HG03520 (cell line): ENCODE measurements at regions not wholly inside any gene's neighbourhood (a gene's known extent, or its start where the extent isn't known, plus 50 kb on each side); places are given as distances from the start of the nearest gene placed in this dataset.

Source experiments
- ATAC-seq: cut with Tn5 transposase; IDR thresholded peaks from one replicate; pipeline ENCODE4 v1.9.1; 2021; ENCODE audit warnings: mild to moderate bottlenecking, moderate library complexity; ENCODE audit not compliant: unreplicated experiment

DNA sequence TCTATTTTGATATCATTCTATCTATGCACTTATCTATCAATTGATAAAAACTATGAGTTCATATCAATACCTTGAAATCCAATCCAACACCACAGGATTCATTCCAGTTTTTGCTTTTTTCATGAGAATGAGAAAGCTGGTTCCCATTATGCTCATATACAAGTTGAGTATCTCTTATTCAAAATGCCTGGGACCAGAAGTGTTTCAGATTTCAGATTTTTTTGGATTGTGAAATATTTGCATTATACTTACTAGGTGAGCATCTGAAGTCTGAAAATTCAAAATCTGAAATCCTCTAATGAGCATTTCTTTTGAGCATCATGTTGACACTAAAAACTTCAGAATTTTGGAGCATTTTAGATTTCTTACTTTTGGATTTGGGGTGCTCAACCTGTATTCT is 67.8 kb upstream of the DCBLD2 start:
- ATAC-seq, result no peak

DNA sequence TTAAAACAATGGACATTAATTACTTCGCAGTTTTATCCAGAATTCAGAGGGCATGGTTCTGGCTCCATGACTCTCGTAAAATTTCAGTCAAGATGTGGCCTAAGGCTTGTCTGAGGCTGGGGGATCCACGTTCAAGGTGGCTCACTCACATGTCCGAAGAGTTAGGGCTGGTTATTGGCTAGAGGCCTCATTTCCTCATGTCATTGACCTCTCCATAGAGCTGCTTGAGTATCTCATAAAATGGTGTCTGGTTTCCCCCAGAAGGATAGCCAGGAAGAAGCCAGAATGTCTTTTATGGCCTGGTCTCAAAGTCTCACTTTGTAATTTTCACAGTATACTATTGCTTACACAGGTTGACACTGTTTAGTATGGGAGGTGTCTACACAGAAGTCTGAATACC is 67.3 kb upstream of the DCBLD2 start:
- ATAC-seq, result no peak

DNA sequence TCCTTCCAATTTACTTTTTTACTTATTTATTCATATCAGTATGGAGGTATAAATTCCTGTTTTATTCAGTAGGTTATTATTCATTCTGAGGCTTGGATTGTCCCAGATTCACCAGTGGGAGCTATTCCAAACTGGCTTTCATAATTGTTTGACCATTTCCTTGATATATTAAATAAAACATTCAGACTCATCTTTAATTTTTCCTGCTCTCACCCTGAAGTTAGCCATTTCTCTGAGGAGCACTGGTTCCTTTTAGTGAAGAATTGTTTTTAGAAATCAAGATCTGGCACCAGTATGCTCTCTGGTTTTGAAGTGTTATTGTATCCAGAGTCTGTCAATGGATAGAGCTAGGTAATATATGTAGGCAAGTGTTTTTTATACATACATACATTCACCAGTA is 66.9 kb upstream of the DCBLD2 start:
- no peak for ATAC-seq

DNA sequence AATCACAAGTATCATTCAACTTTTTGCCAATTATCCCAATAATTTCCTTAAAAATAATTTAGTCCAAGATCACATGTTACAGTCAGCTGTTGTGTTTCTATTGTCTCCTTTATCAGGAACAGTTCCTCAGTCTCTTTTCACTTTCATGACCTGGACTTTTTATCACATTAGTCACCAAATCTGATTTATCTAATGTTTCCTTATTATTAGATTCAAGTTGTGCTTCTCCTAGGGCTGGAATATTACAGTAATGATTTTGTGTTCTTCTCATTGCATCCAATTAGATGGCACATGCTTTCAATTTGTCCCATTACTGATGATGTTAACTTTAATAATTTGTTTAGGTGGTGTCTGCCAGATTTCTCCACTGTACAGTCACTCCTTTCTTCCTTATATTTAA is 66.3 kb upstream of the DCBLD2 start:
- no peak for ATAC-seq

DNA sequence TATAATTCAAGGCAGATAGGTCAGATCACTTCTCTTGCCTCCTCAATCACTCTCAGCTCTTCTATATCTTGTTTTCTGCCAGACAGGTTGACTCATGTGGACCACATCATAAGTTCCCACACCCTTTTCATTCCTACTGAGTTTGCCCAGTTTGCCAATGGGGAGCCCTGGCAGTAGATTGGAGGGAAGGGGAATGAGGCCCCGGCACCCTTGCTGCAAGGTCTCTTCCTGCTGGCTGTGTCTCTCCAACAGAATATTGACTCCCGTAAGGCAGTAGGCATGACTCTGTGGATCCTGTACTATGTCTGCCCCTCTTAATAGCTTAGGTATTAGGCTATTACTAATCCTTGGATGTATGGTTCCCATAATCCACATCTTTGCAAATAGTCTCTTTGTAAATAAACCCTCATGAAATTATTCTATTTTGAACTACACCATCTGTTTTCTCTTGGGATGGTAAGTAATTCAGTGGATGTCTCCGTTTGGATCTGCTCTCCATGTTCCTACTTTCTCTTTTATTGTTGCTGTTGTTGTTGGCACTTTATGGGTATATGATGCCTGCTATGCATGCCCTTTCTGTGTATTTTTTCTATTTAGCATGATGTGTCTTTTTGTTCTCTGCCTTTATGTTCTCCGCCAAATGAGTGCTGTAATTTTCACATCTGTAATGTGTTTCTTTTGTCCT is 65.5 kb upstream of the DCBLD2 start:
- ATAC-seq, result no peak

DNA sequence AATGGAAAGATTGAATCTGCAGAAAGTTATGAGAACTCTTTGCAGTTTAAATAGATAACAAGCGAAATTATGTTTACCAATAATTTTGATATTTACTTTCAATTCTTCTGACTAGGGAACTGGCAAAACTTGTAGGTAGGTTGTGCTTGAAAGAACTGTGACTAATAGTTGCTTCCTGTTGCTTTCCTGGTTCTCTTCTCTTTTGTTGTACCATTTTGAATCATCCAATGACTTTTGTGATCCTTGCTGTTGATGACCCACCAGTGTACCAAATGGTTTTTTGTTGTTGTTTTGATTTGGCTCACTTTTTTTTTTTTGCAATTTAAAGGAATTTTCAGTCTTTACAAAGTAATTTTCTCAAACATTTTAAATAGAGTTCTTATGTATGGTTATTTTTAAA is 64.9 kb upstream of the DCBLD2 start:
- ATAC-seq, result no peak

DNA sequence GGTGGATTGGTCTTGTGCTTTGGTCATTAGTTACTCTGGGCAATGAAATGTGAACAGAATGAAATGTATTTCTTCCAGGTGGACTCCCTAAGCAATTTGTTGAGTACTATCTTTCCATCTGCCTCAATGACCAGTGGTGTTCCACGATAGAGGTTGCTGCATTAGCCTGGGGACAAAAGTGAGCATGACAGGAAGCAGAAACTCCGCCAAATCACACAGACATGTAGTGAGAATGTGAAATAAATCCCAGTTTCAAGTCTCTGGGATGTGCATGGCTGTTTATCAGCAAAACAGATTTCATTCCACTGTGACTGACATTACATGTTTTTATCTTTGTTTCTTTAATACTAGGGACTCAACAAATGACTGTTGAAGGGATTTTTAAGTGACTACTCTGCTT is 63.3 kb upstream of the DCBLD2 start:
- no peak for ATAC-seq

DNA sequence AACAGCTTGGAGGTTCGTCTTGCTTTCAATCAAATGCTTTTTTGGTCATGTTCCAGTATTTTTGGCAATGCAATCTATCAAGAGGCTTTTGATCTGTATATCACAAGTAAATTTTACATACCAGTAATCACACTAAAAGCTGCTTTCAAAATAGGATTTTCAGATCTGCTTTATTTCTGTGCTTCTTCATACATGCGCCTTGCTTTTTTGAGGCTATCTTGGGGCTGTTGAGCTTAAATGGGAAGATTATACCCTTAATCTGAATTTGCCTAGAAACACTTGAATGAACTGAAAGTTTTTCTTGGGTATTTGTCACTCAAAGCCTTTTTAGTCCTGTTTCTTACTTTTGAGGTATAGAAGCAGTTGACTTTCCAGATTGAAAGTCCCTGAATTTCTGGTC is 62.1 kb upstream of the DCBLD2 start:
- ATAC-seq, result no peak

DNA sequence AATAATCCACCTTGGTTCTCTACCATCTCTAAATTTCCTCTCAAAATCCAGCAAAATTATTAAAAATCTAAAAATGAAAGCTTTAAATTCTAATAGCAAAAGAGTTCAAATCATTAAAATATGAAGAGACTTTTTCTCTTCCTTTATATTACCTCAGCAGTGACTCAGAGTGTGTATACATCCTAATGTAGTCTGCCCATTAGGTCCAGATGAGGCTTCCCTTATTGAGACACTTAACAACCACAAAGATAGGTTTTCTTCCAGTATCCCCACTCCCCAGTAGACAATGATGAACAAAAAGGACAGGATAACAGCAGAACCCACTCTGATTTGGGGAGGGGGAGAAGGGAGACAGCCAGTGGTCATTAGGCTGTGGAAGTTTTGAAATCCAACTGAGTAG is 61.5 kb upstream of the DCBLD2 start:
- ATAC-seq, result no peak

DNA sequence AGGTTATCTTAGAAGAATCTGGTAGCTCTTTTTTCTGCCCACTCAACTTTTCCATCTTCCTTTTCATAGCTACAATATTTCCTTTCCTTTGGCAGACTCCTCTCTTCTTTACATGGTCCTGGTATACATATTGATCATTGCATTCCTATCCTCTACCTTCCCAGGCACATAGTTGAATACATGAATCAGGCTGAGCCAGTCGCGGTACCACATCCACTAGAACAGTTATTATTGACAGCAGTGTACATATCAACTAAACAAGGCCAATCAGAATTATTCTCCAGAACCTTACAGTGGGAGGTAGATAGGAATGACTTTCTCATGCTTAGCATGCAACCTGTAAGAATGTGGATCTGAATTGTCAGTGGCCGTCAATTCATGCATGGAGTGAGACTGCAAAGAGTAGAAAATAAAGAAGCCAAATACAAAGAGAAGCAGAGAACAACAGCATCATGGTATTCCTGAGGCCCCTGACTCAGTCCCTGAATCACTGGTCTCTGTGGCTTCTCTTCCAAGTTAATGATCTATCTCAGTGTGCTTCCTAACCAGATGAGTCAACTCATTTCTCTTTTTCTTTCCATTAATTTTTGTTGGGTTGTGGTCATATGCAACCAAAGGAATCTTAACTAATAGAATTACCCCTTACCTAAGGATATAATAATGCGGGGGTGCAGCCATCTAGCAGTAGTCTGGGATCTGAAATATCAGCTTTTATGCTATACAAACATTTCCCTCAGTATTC is 60.9 kb upstream of the DCBLD2 start:
- ATAC-seq, result no peak

DNA sequence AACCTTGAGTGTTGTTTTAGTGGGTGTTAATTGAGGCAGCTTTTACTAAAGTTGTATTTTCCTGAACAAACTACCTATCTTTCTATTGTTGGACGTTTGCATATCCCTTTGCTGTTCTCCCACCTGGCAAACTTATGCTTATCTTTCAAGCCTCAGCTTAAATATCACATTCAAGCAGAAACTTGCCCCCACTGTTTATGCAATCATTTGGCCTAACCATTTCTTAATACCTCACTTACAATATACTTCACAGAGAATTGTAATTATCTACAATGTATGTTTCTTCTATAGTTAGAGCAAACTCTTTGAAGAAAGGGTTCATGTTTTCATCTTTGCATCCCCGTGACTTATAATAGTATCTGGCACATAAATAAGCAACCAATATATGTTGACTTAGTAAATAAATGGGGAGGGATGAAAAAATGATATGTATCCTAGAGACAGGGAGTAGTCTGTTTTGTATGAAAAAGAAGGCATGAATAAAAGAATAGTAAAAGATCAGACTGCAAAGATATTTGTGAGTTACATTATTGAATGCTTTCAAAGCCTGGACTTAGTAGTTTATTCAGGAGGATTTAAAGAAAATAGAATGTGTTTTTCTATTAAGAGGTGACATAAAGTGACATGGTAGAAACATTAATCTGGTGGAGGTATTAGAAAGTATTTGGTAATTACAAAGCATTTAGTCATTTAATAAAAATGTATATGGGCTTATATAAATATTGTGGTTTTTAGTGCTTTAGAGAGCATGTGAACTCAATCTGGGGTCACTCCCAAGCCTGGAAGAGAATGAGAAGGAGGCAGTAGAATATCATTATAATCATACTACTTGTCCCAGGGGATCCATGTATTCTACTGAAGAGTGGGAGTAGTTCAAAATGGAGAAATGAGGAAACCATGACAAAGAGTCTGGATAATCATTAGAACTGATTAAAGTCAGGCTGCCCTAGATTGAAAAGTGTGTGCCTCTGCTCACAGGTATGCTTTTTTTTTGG is 60.0 kb upstream of the DCBLD2 start:
- ATAC-seq, result no peak

DNA sequence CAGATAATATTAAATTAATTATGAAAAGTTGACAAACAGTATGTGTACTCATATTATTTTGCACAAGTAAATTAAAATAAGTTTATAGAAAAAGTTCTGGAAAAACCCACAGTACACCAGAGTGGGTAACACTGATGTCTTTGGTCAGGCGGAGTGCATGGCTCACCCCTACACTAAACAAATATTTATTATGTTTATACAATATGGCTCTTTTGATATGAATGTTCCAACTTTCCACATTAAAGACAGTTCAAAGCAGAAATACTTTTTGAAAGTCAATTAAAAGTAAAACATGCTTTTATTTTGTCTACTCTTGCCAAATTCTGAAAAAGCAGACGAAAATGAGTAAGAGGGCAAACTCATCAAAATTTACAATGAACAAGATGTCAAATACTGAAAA is 56.2 kb upstream of the DCBLD2 start:
- ATAC-seq, result no peak

DNA sequence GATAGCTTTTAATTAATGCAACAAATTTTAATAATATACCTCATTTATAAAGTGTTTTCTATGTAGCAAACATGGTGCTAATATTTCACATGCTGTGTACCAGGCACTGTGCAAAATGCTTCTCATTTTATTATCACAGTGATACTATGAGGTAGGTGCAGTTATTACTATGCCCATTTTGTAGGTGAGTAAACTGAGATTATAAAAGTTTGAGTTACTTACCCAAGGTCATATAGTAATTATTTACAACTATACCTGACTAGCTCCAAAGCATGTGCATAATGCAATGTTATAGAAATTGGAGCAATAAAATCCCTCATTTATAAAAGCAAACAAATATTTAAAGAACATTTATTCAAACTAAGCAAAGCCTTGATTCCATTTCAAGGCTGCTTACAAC is 54.5 kb upstream of the DCBLD2 start:
- ATAC-seq, result no peak

DNA sequence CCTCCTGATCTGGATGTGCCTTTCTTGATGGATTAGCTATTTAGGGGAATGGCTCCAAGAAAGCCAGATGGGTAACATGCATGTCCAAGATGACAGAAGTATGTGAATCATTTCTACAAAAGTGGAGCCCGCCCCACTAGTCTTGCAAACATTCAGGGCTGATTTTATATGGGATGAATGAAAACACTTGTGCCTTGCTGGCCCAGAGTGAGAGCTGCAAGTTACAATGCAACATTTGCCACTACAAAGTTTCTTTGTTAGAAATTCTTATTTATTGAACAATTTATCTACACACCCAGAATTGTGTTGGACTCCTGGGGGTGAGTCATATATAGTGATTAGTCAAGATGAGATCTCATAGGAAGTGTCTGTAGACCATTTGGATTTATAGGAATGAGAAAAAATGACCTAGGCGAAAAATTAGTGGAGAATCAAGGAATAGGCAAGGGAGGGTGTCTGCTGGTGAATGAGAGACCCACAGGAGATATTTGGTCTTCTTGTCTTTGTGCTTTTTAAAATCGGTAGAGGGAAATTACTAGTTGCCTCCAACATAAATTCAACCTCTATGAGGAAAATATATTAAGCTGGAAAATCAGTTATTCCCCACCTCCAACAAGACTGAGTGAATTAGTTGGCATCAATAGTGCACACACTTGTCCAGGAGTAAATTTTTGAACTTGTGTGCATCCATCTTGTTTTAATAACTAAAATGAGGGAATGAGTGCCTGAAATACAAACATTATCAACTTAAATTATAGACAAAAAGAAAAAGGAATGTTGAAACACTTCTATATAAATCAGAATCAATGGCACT is 53.5 kb upstream of the DCBLD2 start:
- ATAC-seq, result no peak

DNA sequence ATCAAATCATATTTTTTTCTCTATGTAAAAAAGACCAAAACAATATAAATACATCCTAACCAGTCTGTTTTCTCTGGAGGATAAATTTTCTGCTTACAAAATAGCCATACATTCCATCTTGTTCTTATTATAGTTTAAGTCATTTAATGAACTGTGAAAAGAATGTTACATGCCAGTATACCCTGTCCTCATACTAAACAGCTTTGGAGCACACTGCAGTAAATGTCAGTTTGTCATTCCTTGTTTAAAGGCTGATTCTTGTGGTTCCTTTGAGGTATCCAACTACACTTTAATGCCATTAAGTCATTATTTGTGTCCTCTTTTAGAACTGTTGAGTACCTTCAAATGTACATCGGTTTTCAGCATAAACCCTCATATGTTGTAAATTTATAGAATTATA is 52.7 kb upstream of the DCBLD2 start:
- ATAC-seq, result no peak

DNA sequence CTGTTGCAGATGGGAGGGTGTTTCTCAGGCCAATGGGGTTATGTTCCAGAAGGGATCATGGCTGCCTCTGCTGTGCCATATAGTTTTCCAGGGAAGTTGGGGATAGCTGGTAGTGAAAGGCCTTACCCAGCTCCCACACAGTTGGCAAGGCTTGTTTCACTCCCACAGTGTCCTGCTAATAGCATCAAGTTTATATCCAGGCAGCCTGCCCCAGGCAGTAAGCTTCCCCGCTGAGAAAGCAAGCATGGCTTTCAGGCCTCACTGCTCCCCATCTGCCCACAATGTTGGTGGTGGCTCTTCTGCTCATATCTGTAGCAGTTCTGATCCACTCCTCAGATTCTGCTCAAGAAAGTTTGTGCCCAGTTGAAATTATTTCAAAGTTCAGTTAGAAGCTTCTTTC is 50.9 kb upstream of the DCBLD2 start:
- ATAC-seq, result no peak
